ENCODE measurements at regions not wholly inside any gene's neighbourhood (a gene's known extent, or its start where the extent isn't known, plus 50 kb on each side); places are given as distances from the start of the nearest gene placed in this dataset.
A peak's percentile ranks its signal among the peaks of the same experiment; 100 is the strongest.

DNA sequence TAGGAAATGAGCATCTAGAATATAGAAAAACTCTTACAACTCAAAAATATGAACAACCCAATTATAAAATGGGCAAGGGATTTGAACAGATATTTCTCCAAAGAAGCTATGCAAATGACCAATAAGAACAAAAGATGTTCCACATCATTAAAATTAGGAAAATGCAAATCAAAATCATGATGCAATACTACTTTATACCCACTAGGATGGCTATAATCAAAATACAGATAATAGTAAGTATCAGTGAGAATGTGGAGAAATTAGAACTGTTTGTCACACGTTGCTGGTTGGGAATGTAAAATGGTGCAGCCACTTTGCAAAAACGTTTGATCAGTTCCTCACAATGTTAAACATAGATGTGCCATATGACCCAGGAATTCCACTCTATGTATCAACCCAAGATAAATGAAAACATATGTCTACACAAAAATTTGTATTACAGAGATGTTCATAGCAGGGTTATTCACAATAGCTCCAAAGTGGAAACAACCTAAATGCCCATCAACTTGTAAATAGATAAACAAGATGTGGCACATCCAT is 558.4 kb downstream of the SLC4A3 start:
- DNase-seq = no peak

DNA sequence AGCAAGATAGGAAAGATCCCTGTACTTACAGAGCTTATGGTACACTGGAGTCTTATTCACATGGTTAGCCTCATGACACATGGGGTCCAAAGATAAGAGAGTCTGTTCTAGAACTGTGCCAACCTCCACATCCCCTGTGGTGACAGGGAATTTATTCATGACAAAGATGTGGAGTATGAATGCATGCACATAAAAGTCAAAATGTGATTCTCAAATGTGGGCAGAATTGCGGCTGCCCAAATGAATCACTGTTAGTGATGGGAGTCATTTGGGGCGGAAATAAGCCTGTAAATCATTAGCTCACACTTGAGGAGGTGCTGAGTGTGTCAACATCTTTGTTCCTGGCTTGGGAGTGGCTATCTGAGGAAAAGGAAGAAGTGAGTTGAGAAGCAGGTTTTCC is 560.6 kb downstream of the SLC4A3 start:
- DNase-seq = no peak

DNA sequence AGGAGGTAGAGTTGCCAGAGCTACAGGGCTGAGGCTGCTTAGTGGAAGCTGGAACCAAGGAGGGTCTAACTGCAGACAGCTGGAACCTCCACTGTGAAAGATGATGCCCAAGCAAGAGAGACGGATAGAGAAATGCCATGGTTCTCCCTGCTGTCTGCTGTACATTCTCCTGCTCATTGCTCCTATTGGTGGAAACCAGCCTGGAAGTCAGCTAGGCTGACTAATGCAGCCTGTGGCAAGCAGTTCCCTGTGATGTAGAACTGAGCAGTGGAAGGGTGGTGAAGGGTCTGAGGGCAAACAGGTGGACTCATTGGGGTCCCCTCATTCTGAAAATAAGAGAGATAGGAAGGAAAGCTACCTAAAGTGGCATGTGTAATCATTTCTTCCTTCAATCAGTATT is 563.6 kb downstream of the SLC4A3 start:
- DNase-seq = no peak

DNA sequence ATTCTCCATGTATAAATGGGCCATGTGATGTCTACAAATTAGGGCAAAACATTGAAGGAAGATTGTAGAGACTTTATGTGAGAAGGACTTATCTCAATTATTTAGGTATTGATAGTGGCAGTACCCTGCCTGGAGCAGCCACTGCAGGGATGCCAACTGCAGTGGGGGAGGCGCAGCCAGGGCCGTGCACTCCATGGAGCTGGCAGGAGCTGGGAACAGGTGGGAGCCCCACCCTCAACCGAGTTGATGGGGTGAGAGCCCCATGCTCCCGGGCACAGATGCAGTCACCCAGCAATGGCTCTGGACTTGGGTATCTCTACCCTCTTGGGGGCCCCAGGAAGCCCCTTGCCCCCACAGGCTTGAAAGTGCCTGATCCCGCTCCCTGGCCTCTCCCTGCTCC is 564.3 kb downstream of the SLC4A3 start:
- DNase-seq = no peak

DNA sequence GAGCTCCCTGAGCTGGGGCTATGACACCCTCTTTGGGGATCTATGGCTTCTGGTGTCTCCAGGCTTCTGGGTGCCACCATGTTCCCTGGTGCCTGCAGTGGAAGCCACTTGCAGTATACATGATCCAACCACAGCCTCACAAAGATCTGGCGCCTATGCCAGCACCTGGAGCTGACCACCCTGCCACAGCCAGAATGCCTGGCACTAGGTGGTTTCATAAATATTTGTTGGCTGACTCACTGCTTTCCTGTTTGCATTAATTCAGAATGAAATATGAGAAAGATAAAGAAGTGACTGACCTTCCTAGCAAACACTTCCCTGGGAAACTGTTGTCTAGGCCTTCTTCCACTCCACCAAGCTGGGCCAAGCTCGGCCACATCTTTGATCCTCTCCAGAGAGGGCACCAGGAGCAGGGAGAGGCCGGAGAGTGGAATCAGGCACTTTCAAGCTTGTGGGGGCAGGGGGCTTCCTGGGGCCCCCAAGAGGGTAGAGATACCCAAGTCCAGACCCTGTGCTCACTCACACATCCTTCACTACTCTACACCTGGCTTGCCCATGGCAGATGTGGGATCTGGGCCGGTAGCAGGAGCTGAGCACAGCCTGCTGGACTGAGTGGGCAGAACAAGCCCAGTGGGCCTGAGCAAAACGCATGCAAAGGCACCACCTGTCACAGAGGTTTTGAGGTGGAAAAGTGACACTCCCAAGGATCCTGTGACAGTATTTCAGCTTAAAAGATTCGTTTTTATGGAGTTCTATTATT is 565.7 kb downstream of the SLC4A3 start:
- DNase-seq = no peak

DNA sequence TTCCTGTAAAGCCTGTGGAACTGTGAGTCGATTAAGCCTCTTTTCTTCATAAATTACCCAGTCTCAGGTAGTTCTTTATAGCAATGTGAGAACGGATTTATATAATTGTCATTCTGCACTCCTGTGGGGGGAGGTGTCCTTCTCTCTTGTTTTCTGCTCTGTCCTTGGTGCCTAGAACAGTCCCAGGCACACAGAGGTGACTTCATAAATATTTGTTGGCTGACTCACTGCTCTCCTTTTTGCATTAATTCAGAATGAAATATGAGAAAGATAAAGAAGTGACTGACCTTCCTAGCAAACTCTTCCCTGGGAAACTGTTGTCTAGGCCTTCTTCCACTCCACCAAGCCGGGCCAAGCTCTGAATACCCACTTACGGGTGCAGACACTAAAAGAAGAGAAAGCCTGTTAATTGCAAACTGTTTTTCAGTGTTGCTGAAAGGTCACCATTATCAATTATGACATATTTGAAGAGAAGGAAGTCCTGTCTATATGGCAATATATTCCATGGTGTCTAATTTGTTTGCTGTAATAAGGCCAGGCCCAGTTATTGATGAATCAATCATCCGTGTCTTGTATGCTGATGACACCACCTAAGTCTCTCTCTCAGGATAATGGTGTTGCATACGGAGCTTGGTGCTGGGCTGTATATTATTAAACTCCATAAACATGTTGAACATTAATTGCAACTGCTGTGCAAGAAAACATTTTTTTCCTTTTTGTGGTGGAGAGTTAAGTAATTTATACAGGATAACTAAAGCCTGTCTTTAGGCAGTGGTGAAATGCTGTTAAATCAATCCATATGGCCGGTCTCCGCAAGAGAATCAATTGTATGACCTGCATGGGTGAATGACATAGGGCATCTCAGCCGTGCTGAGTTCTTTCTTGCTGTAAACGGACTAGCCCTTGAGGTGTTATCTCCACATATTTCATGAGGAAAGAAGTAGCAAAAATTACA is 567.5 kb downstream of the SLC4A3 start:
- DNase-seq = no peak

DNA sequence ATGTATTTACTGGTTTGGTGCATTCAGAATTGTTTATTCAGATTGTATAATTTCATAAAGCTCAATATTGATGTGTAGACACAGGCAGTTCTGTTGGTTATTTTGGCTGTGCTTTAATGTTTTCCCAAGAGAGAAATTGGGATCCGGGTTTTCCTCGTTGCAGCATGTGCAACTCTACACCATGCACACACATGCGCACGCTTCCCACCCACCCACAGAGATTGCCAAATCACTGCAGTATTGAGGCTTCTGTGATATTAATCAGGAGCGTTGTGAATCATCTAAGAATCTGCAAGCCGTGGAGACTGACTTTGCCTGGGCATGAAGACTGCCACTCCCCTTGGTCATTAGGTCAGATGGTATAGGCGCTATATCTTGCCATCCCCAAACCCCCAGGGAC is 571.5 kb downstream of the SLC4A3 start:
- no peak for DNase-seq

DNA sequence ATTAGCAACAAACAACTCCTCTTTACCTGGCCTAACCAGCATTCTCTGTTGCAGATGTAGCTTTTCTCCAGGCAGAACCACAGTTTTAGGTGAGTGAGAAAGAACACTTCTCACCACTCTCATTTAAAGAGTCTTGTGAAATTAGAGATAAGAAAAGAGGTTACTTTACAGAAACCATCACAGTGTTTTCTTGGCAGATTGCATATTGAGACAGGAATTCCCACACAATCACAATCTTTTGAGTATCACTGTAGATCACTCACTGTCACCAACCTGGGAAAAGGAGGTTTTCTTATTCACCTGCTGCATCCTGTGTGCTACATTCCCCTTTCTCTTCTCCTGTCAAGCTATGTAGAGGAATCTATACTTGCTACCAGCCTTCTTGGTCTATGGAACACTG is 574.6 kb downstream of the SLC4A3 start:
- DNase-seq = no peak

DNA sequence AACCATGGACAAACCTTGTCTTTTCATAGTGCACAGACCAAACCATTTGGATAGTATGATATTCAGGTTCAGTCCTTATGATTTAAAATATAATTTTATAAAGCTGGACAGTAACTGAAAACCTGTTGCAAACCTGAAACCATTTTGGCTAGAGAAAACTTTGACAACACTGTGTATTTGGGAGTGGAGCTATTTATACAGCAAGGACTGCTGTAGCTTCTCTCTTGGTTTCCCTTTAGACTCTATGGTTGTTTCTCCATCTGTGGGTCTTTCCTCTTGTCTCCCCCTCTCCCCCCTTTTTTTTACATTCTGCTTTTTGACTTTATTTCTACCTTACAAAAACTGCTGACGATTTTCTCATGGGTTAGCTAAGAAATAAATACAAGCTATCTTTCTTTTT is 581.7 kb downstream of the SLC4A3 start:
- no peak for DNase-seq

DNA sequence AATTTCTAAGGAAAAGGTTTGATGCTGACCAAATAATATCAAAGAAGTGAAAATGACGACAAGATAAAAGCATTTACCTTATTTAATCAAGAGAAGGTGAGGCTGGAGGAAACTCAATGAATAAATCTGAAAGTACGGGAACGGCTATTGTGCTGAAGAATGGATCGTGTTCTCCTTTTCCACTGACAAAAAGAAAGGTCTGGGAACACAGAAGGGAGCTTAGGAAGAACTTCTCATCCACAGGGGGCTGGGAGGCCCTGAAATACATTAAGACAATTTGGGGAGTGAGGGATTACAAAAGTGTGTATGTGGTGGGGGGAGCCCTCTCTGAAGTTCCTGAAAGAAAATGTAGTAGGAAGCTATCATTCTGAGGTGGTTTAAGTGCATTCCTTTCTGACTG is 582.3 kb downstream of the SLC4A3 start:
- DNase-seq = no peak

DNA sequence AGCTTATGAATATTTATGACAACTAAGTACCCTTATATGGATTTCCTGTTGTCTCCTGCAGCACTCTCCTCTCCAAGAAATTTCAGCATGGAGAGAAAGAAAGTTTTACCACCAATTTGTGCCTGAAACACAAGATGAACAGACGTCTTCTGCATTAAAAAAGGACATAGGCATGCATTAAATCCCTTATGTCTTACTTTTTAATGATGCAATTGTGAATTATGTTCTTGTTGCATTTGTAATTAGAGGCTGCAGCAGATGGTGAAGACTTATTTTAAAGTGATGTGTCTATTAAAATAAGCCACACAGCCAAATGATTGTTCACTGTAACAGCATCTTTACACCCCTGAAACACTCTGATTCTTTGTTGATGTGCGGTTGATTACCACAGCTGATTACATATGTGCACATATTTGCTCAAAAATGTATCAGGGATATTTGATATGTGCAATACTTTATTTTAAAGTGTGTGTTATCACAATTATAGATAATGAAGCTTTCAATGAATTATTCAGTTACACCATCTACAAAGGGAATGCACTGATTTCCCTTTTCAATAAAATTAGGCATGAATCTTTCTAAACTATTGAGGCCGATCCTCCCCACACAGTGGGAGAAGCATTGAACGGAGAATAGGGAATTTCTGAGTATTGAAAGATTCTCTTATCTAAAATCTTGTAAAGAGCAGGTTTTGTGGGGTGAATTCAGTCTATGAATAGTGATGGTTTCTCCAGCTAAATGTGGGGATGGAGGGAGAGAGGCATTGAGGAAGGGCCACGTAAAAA is 585.1 kb downstream of the SLC4A3 start:
- DNase-seq = no peak

DNA sequence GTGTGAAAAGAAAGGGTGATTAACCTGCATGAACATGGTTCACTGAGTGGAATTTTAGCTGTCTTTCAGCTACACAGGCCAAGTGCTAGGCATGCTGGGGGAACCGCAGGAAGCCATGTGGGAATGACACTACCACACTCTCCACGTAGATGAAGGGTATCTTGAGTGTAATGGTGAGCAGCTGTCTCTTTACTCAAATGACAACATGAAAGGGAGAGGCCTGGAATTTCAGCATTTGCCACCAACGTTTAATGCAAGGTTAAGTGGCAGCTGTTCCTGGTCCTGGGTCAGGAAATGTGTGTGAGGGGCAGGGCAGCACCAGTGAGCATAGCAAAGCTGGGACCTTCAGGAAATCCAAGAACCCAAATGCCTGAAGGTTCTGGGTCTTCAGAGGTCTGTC is 588.4 kb downstream of the SLC4A3 start:
- DNase-seq = no peak

DNA sequence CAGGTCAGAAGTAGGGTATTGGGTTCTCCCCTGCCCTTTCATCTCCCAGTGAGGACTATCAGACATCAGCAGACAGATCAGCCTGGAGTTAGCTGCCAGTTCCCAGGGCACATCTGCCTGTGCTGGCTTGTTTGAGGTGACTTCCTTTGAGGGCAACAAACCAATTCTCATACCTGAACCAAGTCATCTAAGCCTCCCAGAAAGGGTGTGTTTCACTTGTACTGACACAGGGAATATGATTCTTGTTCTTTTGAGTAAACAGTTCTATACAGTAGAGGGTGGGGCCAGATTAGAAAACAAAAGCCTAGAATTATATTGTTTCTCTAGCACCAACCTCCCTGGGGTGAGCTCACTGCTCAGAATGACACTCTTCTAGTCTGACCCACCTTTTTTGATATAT is 591.9 kb downstream of the SLC4A3 start:
- DNase-seq = peak; percentile 17

DNA sequence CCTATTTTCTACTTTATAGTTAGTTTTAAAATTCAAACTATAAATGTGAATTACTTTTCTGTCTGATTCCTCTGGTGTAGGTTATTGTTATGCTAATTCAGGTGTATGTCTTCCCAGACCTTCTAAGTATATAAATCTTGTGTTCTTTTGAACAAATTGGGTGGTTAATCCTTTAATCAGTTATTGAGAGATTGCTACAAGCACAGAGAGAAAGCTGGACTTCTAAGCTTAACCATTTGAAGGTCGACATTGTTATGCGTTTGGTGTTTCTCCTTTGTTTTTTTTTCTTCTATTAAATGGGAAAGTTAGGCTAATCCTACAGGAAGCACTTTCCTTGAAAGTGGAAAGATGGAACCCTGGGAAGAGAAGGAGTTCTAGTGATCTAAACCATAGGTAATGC is 592.6 kb downstream of the SLC4A3 start:
- DNase-seq = no peak

DNA sequence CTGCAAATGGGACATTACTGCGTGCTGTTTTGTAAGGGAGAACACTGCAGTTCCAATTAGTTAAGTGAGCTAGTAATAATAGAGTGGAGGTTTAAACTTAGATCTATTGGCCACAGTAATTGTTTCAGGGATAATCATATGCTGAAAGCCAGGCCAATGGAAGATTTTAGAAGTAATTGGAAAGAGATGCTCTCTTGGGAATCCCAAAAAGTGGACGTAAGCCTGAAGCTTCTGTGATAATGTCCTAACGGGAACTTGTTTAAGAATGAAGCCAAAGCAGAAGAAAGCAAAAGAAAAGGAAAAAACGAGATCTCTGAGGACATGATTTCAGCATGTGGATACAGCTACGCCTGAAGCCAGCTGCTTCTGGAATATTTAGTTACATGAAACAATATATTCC is 594.6 kb downstream of the SLC4A3 start:
- no peak for DNase-seq

DNA sequence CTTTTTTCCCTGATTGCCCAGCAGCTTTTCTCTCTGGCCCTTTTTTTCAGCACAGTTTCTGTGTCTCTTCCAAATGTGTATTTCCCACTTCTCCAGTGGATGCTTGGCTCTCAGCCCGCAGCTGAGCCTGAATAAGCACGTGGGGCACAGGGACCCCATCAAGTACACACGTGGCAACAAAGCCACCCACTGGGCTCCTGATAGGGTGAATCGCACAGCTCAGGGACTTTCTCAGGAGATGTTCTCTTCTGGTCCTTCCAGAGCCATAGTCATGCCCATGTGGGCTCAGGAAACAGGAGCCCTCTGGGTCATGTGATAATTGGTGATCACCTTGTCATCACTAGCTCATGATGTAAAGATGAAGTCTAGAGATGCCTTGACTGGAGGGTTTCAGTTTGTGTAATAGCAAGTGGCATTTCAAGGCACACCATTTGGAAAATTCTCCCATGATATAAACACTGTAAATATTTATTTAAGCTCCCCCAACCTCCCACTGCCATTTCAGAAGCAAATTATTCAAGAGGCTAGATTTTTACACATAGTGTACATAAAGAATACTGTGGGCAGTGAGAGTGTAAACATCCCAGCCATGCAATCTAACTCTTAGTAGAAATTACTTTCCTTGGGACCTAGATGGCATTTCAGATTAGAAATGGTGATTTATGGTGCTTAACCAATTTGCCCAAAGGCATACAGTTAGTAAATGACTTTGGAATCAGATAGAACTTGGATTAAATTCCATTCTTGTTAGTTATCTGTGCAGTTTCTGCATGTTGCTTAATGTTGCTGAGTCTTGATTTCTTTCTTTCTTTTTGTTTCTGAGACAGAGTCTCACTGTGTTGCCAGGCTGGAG is 597.5 kb downstream of the SLC4A3 start:
- DNase-seq = no peak

DNA sequence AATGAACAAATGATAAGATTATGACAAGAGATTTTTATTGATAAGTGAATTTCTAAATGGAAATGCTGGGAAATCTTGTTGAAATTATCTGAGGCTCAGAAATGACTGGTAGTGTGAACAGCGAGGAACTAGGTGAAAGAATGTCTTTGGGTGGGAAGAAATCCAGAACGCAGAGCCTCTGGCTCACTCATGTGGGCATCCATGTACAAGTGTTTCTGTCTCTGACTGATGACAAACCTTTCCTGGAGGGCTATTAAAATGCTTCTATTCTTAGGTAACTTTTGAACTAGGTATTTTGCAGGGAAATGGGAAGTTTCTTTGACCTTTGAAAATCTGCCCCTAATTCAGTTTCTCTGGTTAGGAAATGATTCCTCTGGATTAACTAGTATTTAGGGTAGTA is 598.6 kb downstream of the SLC4A3 start:
- DNase-seq = no peak

DNA sequence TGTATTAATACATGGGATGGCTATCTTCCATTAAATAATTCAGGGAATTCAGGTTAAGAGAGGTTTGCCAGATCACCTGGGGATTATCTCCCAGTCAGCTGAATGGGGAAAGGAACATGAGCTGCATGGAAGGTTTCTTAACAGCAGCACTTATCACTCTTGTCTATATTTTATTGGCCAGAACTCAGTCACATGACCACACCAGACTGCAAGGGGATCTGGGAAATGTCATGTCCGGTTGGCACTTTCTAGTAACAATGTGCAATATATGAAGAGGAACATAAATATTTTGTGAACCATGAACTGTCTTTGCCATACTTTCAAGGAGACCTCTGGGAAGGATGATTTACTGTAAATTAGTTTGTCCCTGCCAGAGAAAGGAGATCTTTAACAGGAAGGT is 599.1 kb downstream of the SLC4A3 start:
- DNase-seq = no peak

DNA sequence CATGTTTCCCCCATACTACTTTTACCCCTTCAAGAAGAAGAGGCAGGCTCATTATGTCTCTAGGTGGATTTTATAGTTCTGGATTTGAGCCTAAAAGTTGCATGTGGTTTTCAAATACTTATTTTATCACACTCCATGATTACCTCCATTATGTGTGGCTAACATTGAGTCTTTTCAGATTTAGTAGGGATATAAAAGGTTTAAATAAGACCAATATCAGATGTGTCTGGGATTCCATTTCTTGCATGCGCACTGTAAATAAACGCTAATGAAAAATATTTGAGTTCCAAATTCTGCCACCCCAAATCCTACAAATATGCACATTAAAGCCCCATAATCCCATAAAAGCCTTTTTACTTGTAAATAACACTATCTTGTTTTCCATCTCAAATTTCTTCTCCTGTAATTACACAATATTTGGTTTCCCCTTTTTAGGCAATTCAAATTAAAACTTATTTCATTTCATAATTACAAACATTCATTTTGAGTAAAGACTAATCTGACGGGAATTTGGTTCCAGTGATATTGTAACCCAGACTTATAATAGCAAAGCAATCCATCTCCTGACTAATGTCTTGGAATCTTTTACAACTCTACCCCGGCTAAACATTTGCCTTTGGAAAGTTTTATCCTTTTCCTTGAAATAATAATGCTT is 600.0 kb downstream of the SLC4A3 start:
- DNase-seq = no peak

DNA sequence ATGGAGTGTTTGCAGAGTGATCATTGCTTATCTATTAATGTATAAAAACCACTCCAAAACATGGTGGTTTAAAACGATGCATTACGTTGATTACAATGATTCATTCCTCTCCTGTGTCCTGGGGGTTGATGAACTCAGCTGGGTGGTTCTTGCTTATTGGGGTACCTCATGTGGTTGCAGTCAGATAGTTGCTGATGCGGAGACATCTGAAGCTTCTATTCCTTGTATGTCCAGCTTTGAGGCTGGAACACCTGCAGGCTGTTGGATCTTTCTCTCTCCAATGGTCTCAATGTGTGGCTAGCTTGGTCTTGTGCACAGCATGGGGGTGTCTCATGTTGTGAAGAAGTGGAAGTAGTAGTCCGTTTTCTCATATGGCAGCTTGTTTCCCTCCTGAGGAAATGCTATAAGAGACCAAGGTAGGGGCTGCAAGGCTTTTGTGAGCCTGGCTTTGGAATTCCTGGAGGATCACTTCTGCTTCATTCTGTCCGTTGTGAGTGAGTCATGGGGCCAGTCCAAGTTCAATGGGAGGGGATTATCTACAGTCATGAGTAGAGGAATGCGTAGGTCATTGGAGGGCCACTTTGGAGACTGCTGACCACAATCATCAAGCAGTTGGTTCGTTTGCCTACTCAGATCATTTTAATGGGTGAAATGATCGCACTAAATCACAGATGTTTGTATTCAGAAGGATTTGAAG is 601.0 kb downstream of the SLC4A3 start:
- no peak for DNase-seq

DNA sequence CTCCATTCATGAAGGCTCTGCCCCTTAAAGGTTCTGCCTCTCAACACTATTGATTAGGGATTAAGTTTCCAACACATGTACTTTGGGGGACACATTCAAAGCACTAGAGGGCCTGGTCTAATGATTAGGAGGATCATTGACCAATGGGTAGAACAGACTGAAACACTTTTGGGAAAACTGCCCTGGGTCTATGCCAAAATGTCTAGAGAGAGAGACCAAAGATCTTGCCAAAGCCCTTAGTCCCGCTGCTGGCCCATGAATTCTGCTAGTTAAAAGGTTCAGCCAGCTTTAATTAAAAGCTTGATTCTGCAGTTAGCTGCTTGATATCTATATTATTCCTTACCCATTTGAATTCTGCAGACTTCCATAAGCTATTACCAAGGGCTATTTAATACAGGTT is 613.2 kb downstream of the SLC4A3 start:
- DNase-seq = no peak
